HCT116 (cell line): ENCODE measurements at regions not wholly inside any gene's neighbourhood (a gene's known extent, or its start where the extent isn't known, plus 50 kb on each side); places are given as distances from the start of the nearest gene placed in this dataset.

Source experiments
- CBX3 ChIP-seq: IDR thresholded peaks from 2 replicates; pipeline ENCODE4 v1.6.1; 2012; ENCODE audit warnings: low read depth
- CTCF ChIP-seq, 3 experiments: fragments of 200-600 bp in 1 of 3; sonication (generic) in 1 of 3; IDR thresholded peaks in 2 of 3; conservative IDR thresholded peaks in 1 of 3; 2 replicates each; pipeline ENCODE4 v1.5.1; 2012 to 2017; ENCODE audit warnings: low read depth in 2 of 3, low read length in 2 of 3, antibody characterized with exemption in 1 of 3, borderline replicate concordance in 1 of 3, control low read depth in 1 of 3, mild to moderate bottlenecking in 1 of 3, mixed read lengths in 1 of 3, mixed run types in 1 of 3, moderate library complexity in 1 of 3; ENCODE audit not compliant: insufficient read depth in 1 of 3
- EZH2 ChIP-seq: fragments of 200-600 bp; sonication (generic); IDR thresholded peaks from 2 replicates; pipeline ENCODE4 v1.6.1; 2017; ENCODE audit warnings: antibody characterized with exemption, mixed run types
- EZH2phosphoT487 ChIP-seq: fragments of 200-600 bp; IDR thresholded peaks from 2 replicates; pipeline ENCODE4 v1.6.1; 2018; ENCODE audit warnings: antibody characterized with exemption, borderline replicate concordance
- POLR2A ChIP-seq: IDR thresholded peaks from 2 replicates; pipeline ENCODE4 v1.7.0; 2011; ENCODE audit warnings: borderline replicate concordance; ENCODE audit not compliant: insufficient read depth, insufficient read length; ENCODE audit errors: extremely low read depth
- POLR2AphosphoS5 ChIP-seq: IDR thresholded peaks from 2 replicates; pipeline ENCODE4 v1.6.1; 2011; ENCODE audit warnings: mild to moderate bottlenecking, low read depth, low read length, moderate library complexity
- RAD21 ChIP-seq: IDR thresholded peaks from 2 replicates; pipeline ENCODE4 v1.6.1; 2012; ENCODE audit warnings: low read depth, mild to moderate bottlenecking
- SP1 ChIP-seq: IDR thresholded peaks from 2 replicates; pipeline ENCODE4 v1.6.1; 2012; ENCODE audit warnings: low read depth
- YY1 ChIP-seq: IDR thresholded peaks from 2 replicates; pipeline ENCODE4 v1.6.1; 2011; ENCODE audit warnings: low read length, low read depth, moderate library complexity, mild to moderate bottlenecking; ENCODE audit not compliant: insufficient replicate concordance; ENCODE audit errors: extremely low read depth
- ZFX ChIP-seq: fragments of 450-650 bp; IDR thresholded peaks from 2 replicates; pipeline ENCODE4 v1.6.1; 2017
- ZNF274 ChIP-seq: fragments of 200-500 bp; sonication (Bioruptor generic); IDR thresholded peaks from 2 replicates; pipeline ENCODE4 v1.6.1; 2014; ENCODE audit warnings: mild to moderate bottlenecking, low read depth, low read length, inconsistent platforms
- TF ChIP-seq, protein P1 (sequence below): IDR thresholded peaks from 2 replicates; pipeline ENCODE4 v1.6.1; 2012
- TF ChIP-seq, protein P2 (sequence below): IDR thresholded peaks from 2 replicates; pipeline ENCODE4 v1.6.1; 2012; ENCODE audit warnings: low read depth

DNA sequence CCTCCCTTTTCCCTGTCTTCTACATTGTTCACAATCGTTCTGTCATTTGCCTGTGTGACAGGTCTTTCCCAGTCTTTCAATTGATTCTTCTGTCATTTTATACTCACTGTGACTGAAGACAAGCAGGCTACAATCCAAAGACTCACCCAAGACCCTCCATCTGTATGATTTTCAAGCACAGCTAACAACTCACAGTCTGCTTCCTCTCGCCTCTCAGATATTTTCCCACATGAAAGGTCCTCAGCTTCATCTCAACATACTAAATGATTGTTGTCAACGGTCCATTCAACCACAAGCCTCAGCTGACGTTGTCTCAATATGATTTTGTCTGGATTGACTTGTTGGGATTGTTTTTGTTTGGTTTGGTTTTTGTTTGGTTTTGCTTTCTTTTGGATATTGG, 346.5 kb downstream of the NFIB start:
- TF ChIP-seq POLR2A (no peak), YY1 (no peak), ZNF274 (no peak), EZH2 (no peak), EZH2phosphoT487 (no peak), CTCF (IDR thresholded peaks at IDR 0.05 in 2 of 3, conservative IDR thresholded peaks at IDR 0.05 in 1 of 3; ENCODE audit: borderline replicate concordance in 1 of 3, insufficient read depth in 1 of 3, low read depth in 2 of 3, low read length in 2 of 3) (no peak), RAD21 (no peak), POLR2AphosphoS5 (no peak), CBX3 (no peak), ZFX (no peak), SP1 (no peak)
- TF ChIP-seq, protein P1, sequence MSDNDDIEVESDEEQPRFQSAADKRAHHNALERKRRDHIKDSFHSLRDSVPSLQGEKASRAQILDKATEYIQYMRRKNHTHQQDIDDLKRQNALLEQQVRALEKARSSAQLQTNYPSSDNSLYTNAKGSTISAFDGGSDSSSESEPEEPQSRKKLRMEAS = no peak
- TF ChIP-seq, protein P2, sequence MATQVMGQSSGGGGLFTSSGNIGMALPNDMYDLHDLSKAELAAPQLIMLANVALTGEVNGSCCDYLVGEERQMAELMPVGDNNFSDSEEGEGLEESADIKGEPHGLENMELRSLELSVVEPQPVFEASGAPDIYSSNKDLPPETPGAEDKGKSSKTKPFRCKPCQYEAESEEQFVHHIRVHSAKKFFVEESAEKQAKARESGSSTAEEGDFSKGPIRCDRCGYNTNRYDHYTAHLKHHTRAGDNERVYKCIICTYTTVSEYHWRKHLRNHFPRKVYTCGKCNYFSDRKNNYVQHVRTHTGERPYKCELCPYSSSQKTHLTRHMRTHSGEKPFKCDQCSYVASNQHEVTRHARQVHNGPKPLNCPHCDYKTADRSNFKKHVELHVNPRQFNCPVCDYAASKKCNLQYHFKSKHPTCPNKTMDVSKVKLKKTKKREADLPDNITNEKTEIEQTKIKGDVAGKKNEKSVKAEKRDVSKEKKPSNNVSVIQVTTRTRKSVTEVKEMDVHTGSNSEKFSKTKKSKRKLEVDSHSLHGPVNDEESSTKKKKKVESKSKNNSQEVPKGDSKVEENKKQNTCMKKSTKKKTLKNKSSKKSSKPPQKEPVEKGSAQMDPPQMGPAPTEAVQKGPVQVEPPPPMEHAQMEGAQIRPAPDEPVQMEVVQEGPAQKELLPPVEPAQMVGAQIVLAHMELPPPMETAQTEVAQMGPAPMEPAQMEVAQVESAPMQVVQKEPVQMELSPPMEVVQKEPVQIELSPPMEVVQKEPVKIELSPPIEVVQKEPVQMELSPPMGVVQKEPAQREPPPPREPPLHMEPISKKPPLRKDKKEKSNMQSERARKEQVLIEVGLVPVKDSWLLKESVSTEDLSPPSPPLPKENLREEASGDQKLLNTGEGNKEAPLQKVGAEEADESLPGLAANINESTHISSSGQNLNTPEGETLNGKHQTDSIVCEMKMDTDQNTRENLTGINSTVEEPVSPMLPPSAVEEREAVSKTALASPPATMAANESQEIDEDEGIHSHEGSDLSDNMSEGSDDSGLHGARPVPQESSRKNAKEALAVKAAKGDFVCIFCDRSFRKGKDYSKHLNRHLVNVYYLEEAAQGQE = no peak
